Spleen (tissue), 11 donors: ENCODE measurements at regions not wholly inside any gene's neighbourhood (a gene's known extent, or its start where the extent isn't known, plus 50 kb on each side); places are given as distances from the start of the nearest gene placed in this dataset.

Source experiments
- DNase-seq: peaks from one replicate; pipeline ENCODE4 v3.0.0-alpha.2; 2020
- H3K27ac ChIP-seq, 8 donors: fragments of 200-600 bp; sonication (generic) in 7 of 8; 1 replicate in 4 of 8; 2 replicates in 4 of 8; pipeline versions ENCODE4 v1.5.0 to v1.8.0; 2016 to 2021; ENCODE audit warnings: inconsistent platforms in 4 of 8, mild to moderate bottlenecking in 4 of 8, moderate library complexity in 1 of 8
- H3K27me3 ChIP-seq, 7 donors: fragments of 200-600 bp; sonication (generic) in 6 of 7; replicated peaks in 1 of 7; 1 replicate in 4 of 7; 2 replicates in 3 of 7; pipeline versions ENCODE4 v1.5.0 to v1.8.0; 2016 to 2021; ENCODE audit warnings: inconsistent platforms in 3 of 7, mild to moderate bottlenecking in 1 of 7
- H3K36me3 ChIP-seq, 6 donors: fragments of 200-600 bp; sonication (generic) in 5 of 6; 1 replicate in 4 of 6; 2 replicates in 2 of 6; pipeline versions ENCODE4 v1.5.0 to v1.8.0; 2016 to 2021; ENCODE audit warnings: inconsistent platforms in 2 of 6
- H3K4me1 ChIP-seq, 6 donors: fragments of 200-600 bp; sonication (generic) in 5 of 6; 1 replicate in 3 of 6; 2 replicates in 3 of 6; pipeline versions ENCODE4 v1.5.0 to v1.8.0; 2016 to 2021; ENCODE audit warnings: inconsistent platforms in 3 of 6
- H3K4me3 ChIP-seq, 8 donors: fragments of 200-600 bp; sonication (generic) in 7 of 8; 1 replicate in 4 of 8; 2 replicates in 4 of 8; pipeline versions ENCODE4 v1.5.0 to v1.8.0; 2016 to 2021; ENCODE audit warnings: inconsistent platforms in 4 of 8, mild to moderate bottlenecking in 4 of 8, moderate library complexity in 2 of 8
- H3K9me3 ChIP-seq, 8 donors: fragments of 200-600 bp; sonication (generic) in 7 of 8; 1 replicate in 4 of 8; 2 replicates in 4 of 8; pipeline versions ENCODE4 v1.5.0 to v1.8.0; 2016 to 2021; ENCODE audit warnings: inconsistent platforms in 4 of 8
- CTCF ChIP-seq, 11 experiments: fragments of 200-600 bp in 7 of 11; fragments of 450-650 bp in 4 of 11; sonication (generic) in 4 of 11; IDR thresholded peaks in 8 of 11; conservative IDR thresholded peaks in 3 of 11; 1 replicate in 7 of 11; 2 replicates in 4 of 11; pipeline versions ENCODE4 v1.4.0 to v1.8.0; 2016 to 2021; ENCODE audit warnings: antibody characterized with exemption in 11 of 11, inconsistent platforms in 4 of 11, mild to moderate bottlenecking in 1 of 11
- POLR2A ChIP-seq, 3 donors: fragments of 450-650 bp; IDR thresholded peaks; one replicate each; pipeline ENCODE4 v1.5.1; 2017; ENCODE audit warnings: antibody characterized with exemption in 3 of 3, mild to moderate bottlenecking in 1 of 3
- POLR2AphosphoS5 ChIP-seq, 3 donors: sonication (generic); formaldehyde crosslinking; IDR thresholded peaks; one replicate each; pipeline ENCODE4 v1.5.1; 2017; ENCODE audit warnings: antibody characterized with exemption in 3 of 3
- WGBS, 5 donors: extraction: QIAGEN DNeasy Blood & Tissue Kit in 3 of 5; methylation state at CpG; one replicate each; pipeline versions ENCODE4 v1.1.5 to v1.1.7; 2013 to 2018; 5-methylcytosine and 5-hydroxymethylcytosine counted together
- intact Hi-C: fragments of 100-400 bp; cut with DNase I; formaldehyde crosslinking; loops from one replicate; pipeline ENCODE4 v1.15.0; 2023; ENCODE audit warnings: low total_unique reads
- donor health status: healthy with polysubstance abuse.
- donor health status: DM: no; HTN: no; CAD: no; lungs with moderate emphysema.
- donor health status: DM: no; HTN: no; CAD: no.
- donor health status: Bipolar disorder and iron deficiency.
- donor health status: healthy.
- donor health status: DM: no; HTN: no; CAD: no.
- donor health status: DM: yes; HTN: yes; CAD: no.

GRCh38 chr10:8128511-8128910, 74.0 kb downstream of the GATA3 start:
- no peak overlapping the region for H3K27ac ChIP-seq
- no peak for TF ChIP-seq POLR2AphosphoS5 (IDR thresholded peaks at IDR 0.05)
- no peak for TF ChIP-seq CTCF (IDR thresholded peaks at IDR 0.05 in 8 of 11, conservative IDR thresholded peaks at IDR 0.05 in 3 of 11)
- TF ChIP-seq POLR2A (IDR thresholded peaks at IDR 0.05), result no peak
- no peak for DNase-seq
- peaks cover 0 to 22% (median 3%) of the 10 kb centered on the region in 7 donors for H3K27me3 ChIP-seq
- H3K36me3 ChIP-seq, result no peaks in the 10 kb centered on the region
- no peak overlapping the region for H3K4me3 ChIP-seq
- peaks cover 0 to 5% (median 0%) of the 10 kb centered on the region in 6 donors for H3K4me1 ChIP-seq
- H3K9me3 ChIP-seq, result no peaks in the 10 kb centered on the region
- intact Hi-C loops, result no loop called here
- WGBS, 5 donors, result 91 to 96% (median 95%) methylated on average over 3 of the region's 3 CpGs

DNA sequence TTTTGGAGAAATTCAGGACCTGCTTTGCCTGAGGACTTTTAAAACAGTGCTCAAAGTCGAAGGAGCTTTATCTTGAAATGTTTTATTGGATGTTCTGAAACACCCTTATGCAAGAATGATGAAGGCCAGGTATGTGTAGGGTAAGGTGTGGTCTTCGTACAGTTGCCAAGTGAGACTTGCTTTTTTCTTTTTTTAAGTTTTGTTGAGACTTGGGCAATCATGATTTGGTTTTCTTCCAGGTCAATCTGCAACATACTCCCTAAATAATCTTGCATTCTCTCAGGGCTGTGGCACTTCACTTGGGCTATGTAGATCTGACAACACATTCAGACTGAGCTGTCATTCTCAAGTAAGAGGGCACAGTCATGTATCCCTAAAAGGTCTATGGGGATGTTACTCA, 75.0 kb downstream of the GATA3 start:
- intact Hi-C loops, result no loop called here
- WGBS, 5 donors, result 79 to 94% (median 85%) methylated on average over 2 of the region's 2 CpGs
- no peak overlapping the region for H3K4me3 ChIP-seq
- no peaks in the 10 kb centered on the region for H3K36me3 ChIP-seq
- no peak for TF ChIP-seq POLR2A (IDR thresholded peaks at IDR 0.05)
- TF ChIP-seq POLR2AphosphoS5 (IDR thresholded peaks at IDR 0.05), result no peak
- no peak for TF ChIP-seq CTCF (IDR thresholded peaks at IDR 0.05 in 8 of 11, conservative IDR thresholded peaks at IDR 0.05 in 3 of 11)
- H3K4me1 ChIP-seq, result peaks cover 0 to 5% (median 0%) of the 10 kb centered on the region in 6 donors
- no peak for DNase-seq
- no peak overlapping the region for H3K27ac ChIP-seq
- no peaks in the 10 kb centered on the region for H3K9me3 ChIP-seq
- H3K27me3 ChIP-seq, result peaks cover 0 to 31% (median 3%) of the 10 kb centered on the region in 7 donors

DNA sequence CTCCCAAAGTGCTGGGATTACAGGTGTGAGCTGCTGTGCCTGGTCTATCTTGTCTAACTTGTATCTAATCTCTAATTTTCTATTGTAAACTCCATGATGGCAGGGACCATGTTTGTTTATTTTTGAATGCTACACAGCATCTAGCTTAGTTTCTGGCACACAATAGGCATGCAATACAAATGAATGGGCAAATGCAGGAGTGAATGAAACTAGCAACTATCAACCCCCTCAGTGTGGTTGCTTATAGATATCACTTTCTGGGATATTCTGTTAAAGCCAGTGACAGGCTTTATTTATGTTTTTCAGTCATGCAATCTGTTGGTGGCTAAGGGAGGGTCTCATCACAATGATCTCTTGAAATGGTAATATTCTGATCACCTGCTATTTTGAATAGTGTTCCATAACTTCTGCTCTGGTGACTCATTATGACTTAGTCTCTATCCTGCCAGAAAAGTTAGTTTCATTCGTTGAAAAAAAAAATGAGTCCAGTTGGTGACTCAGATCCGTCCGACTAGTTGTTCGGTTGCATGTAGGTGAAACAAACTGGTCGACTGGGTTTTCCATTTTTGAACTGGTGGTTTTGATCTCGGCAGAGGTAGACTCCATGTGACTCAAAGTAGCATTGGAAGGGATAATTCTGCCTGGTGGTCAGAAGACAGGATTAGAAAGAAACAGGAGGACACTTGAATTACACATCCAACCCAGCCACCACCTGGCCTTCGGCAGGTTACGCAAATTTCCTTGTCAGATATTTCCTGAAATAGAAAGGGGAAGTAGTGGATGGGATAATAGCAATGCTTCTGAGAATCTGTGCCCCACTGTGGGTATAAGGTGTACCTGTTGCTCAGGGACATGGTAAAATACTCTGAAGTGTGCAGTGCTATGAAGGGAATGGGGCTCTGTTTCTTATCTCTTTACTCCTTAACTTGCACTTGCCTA, 76.8 kb downstream of the GATA3 start:
- H3K27me3 ChIP-seq, result peaks cover 0 to 46% (median 3%) of the 10 kb centered on the region in 7 donors
- no peak overlapping the region for H3K27ac ChIP-seq
- H3K36me3 ChIP-seq, result no peaks in the 10 kb centered on the region
- WGBS, 5 donors, result 53 to 65% (median 60%) methylated on average over 8 of the region's 8 CpGs
- intact Hi-C loops, result no loop called here
- H3K9me3 ChIP-seq, result no peaks in the 10 kb centered on the region
- H3K4me3 ChIP-seq, result no peak overlapping the region
- TF ChIP-seq POLR2A (IDR thresholded peaks at IDR 0.05) (no peak), POLR2AphosphoS5 (IDR thresholded peaks at IDR 0.05) (no peak), CTCF (IDR thresholded peaks at IDR 0.05 in 8 of 11, conservative IDR thresholded peaks at IDR 0.05 in 3 of 11) (no peak)
- peaks cover 0 to 5% (median 0%) of the 10 kb centered on the region in 6 donors for H3K4me1 ChIP-seq
- no peak for DNase-seq

- H3K9me3 ChIP-seq, result no peaks in the 10 kb centered on the region
- H3K36me3 ChIP-seq, result no peaks in the 10 kb centered on the region
- H3K4me1 ChIP-seq, result peaks cover 0 to 5% (median 0%) of the 10 kb centered on the region in 6 donors
- peaks cover 0 to 46% (median 3%) of the 10 kb centered on the region in 7 donors for H3K27me3 ChIP-seq
- WGBS, 5 donors, result 19 to 47% (median 35%) methylated on average over 8 of the region's 8 CpGs
- DNase-seq, result no peak
- intact Hi-C loops, result no loop called here
- H3K27ac ChIP-seq, result no peak overlapping the region
- H3K4me3 ChIP-seq, result no peak overlapping the region
- no peak for TF ChIP-seq POLR2A (IDR thresholded peaks at IDR 0.05)
- no peak for TF ChIP-seq POLR2AphosphoS5 (IDR thresholded peaks at IDR 0.05)
- no peak for TF ChIP-seq CTCF (IDR thresholded peaks at IDR 0.05 in 8 of 11, conservative IDR thresholded peaks at IDR 0.05 in 3 of 11)
These were observed 78.7 kb downstream of the GATA3 start for GRCh38 chr10:8133146-8133545.
